Neural progenitor cell (in vitro differentiated cells): ENCODE measurements at regions not wholly inside any gene's neighbourhood (a gene's known extent, or its start where the extent isn't known, plus 50 kb on each side); places are given as distances from the start of the nearest gene placed in this dataset.

Experiments
- DNase-seq: peaks from one replicate; pipeline ENCODE4 v3.0.0-alpha.2; 2016; ENCODE audit warnings: low spot score
- H2AFZ ChIP-seq: fragments of 200-600 bp; sonication (generic); replicated peaks from 2 replicates; pipeline ENCODE4 v1.6.1; 2016; ENCODE audit warnings: antibody characterized with exemption
- H3F3A ChIP-seq: fragments of 200-600 bp; sonication (generic); 2 replicates; pipeline ENCODE4 v1.6.1; 2016; ENCODE audit warnings: antibody characterized with exemption, low read depth
- H3K27ac ChIP-seq: fragments of 200-600 bp; sonication (generic); 2 replicates; pipeline ENCODE4 v1.5.1; 2016; ENCODE audit warnings: mild to moderate bottlenecking
- H3K27me3 ChIP-seq: fragments of 200-600 bp; sonication (generic); 2 replicates; pipeline ENCODE4 v1.6.1; 2016; ENCODE audit warnings: mild to moderate bottlenecking, moderate library complexity
- H3K36me3 ChIP-seq: fragments of 200-600 bp; sonication (generic); 2 replicates; pipeline ENCODE4 v1.5.1; 2016
- H3K4me1 ChIP-seq: fragments of 200-600 bp; sonication (generic); 2 replicates; pipeline ENCODE4 v1.6.1; 2016; ENCODE audit warnings: mixed run types
- H3K4me2 ChIP-seq: fragments of 200-600 bp; sonication (generic); 2 replicates; pipeline ENCODE4 v1.6.1; 2016
- H3K4me3 ChIP-seq: fragments of 200-600 bp; sonication (generic); 2 replicates; pipeline ENCODE4 v1.5.1; 2016
- H3K79me2 ChIP-seq: fragments of 200-600 bp; sonication (generic); 2 replicates; pipeline ENCODE4 v1.6.1; 2016; ENCODE audit warnings: low read depth
- H3K9ac ChIP-seq: fragments of 200-600 bp; sonication (generic); 2 replicates; pipeline ENCODE4 v1.6.1; 2016
- H3K9me3 ChIP-seq: fragments of 200-600 bp; sonication (generic); 2 replicates; pipeline ENCODE4 v1.5.1; 2016; ENCODE audit warnings: low read depth
- H4K20me1 ChIP-seq: fragments of 200-600 bp; sonication (generic); 2 replicates; pipeline ENCODE4 v1.6.1; 2016; ENCODE audit warnings: low read depth
- H3K27ac Mint-ChIP-seq: 3 replicates; pipeline ENCODE4 v1.8.0; 2021; ENCODE audit warnings: mixed read lengths
- H3K27me3 Mint-ChIP-seq: 2 replicates; pipeline ENCODE4 v1.8.0; 2022; ENCODE audit warnings: low read depth, mild to moderate bottlenecking, inconsistent platforms, moderate library complexity, mixed read lengths; ENCODE audit not compliant: insufficient read depth
- H3K36me3 Mint-ChIP-seq: 3 replicates; pipeline ENCODE4 v1.8.0; 2021; ENCODE audit warnings: mixed read lengths
- H3K4me1 Mint-ChIP-seq: 3 replicates; pipeline ENCODE4 v1.8.0; 2021; ENCODE audit warnings: mixed read lengths
- H3K4me3 Mint-ChIP-seq: 3 replicates; pipeline ENCODE4 v1.8.0; 2021; ENCODE audit warnings: mild to moderate bottlenecking, moderate library complexity, mixed read lengths
- H3K9me3 Mint-ChIP-seq: 3 replicates; pipeline ENCODE4 v1.8.0; 2020; ENCODE audit warnings: mixed read lengths
- CTCF ChIP-seq: fragments of 200-600 bp; sonication (generic); IDR thresholded peaks from 2 replicates; pipeline ENCODE4 v1.5.1; 2017; ENCODE audit warnings: antibody characterized with exemption, mild to moderate bottlenecking
- EZH2 ChIP-seq: fragments of 200-600 bp; sonication (generic); IDR thresholded peaks from 2 replicates; pipeline ENCODE4 v1.6.1; 2017; ENCODE audit warnings: antibody characterized with exemption, mild to moderate bottlenecking, moderate library complexity
- EZH2phosphoT487 ChIP-seq: fragments of 200-600 bp; sonication (generic); IDR thresholded peaks from 2 replicates; pipeline ENCODE4 v1.6.1; 2017; ENCODE audit warnings: antibody characterized with exemption

- Histone ChIP-seq H3F3A (no peaks in the 10 kb centered on the region), H3K27me3 (no peaks in the 10 kb centered on the region), H3K36me3 (no peaks in the 10 kb centered on the region), H2AFZ (peak overlapping the region; percentile 22), H3K4me1 (no peaks in the 10 kb centered on the region), H3K27ac (no peak overlapping the region), H3K9me3 (no peaks in the 10 kb centered on the region), H3K4me3 (no peak overlapping the region), H3K79me2 (no peaks in the 10 kb centered on the region), H4K20me1 (no peaks in the 10 kb centered on the region), H3K9ac (no peak overlapping the region), H3K4me2 (no peak overlapping the region)
- H3K36me3 Mint-ChIP-seq, result no peaks in the 10 kb centered on the region
- H3K4me3 Mint-ChIP-seq, result no peak overlapping the region
- H3K9me3 Mint-ChIP-seq, result no peaks in the 10 kb centered on the region
- DNase-seq, result no peak
- peaks cover 4% of the 10 kb centered on the region for H3K27me3 Mint-ChIP-seq
- no peaks in the 10 kb centered on the region for H3K4me1 Mint-ChIP-seq
- no peak overlapping the region for H3K27ac Mint-ChIP-seq
- TF ChIP-seq EZH2 (no peak), CTCF (no peak), EZH2phosphoT487 (no peak)
Measured at GRCh38 chr21:35372201-35372600, 323.1 kb upstream of the RUNX1 start.

GRCh38 chr21:35370671-35371070 lies 321.6 kb upstream of the RUNX1 start:
- Histone ChIP-seq H3K27me3 (no peaks in the 10 kb centered on the region), H3K9ac (no peak overlapping the region)
- H3K4me3 Mint-ChIP-seq, result no peak overlapping the region

GRCh38 chr21:35370071-35370470 lies 321.0 kb upstream of the RUNX1 start:
- H3F3A ChIP-seq, result no peaks in the 10 kb centered on the region
- H3K4me1 ChIP-seq, result no peaks in the 10 kb centered on the region
- TF ChIP-seq EZH2, result no peak
- no peak for TF ChIP-seq EZH2phosphoT487
- TF ChIP-seq CTCF, result no peak
- no peak overlapping the region for H3K9ac ChIP-seq
- H3K9me3 Mint-ChIP-seq, result no peaks in the 10 kb centered on the region
- no peaks in the 10 kb centered on the region for H3K79me2 ChIP-seq
- H3K9me3 ChIP-seq, result no peaks in the 10 kb centered on the region
- H4K20me1 ChIP-seq, result no peaks in the 10 kb centered on the region
- DNase-seq, result no peak
- H3K4me1 Mint-ChIP-seq, result no peaks in the 10 kb centered on the region
- H3K36me3 Mint-ChIP-seq, result no peaks in the 10 kb centered on the region
- H3K4me2 ChIP-seq, result no peak overlapping the region
- peaks cover 4% of the 10 kb centered on the region for H3K27me3 Mint-ChIP-seq
- H3K4me3 ChIP-seq, result no peak overlapping the region
- H3K27me3 ChIP-seq, result no peaks in the 10 kb centered on the region
- H3K27ac ChIP-seq, result no peak overlapping the region
- H3K4me3 Mint-ChIP-seq, result no peak overlapping the region
- no peak overlapping the region for H2AFZ ChIP-seq
- H3K27ac Mint-ChIP-seq, result no peak overlapping the region
- H3K36me3 ChIP-seq, result no peaks in the 10 kb centered on the region

More at GRCh38 chr21:35370671-35371070, 321.6 kb upstream of the RUNX1 start:
- Histone ChIP-seq H3K36me3 (no peaks in the 10 kb centered on the region), H3K4me1 (no peaks in the 10 kb centered on the region), H2AFZ (no peak overlapping the region), H4K20me1 (no peaks in the 10 kb centered on the region), H3K79me2 (no peaks in the 10 kb centered on the region), H3K4me3 (no peak overlapping the region), H3K9me3 (no peaks in the 10 kb centered on the region), H3K27ac (no peak overlapping the region), H3F3A (no peaks in the 10 kb centered on the region), H3K4me2 (no peak overlapping the region)
- H3K27ac Mint-ChIP-seq, result no peak overlapping the region
- H3K36me3 Mint-ChIP-seq, result no peaks in the 10 kb centered on the region
- H3K9me3 Mint-ChIP-seq, result no peaks in the 10 kb centered on the region
- H3K27me3 Mint-ChIP-seq, result peaks cover 4% of the 10 kb centered on the region
- no peaks in the 10 kb centered on the region for H3K4me1 Mint-ChIP-seq
- no peak for TF ChIP-seq EZH2
- no peak for TF ChIP-seq EZH2phosphoT487
- TF ChIP-seq CTCF, result no peak
- no peak for DNase-seq

- no peak overlapping the region for H3K4me2 ChIP-seq
- no peak overlapping the region for H3K27ac Mint-ChIP-seq
- DNase-seq, result no peak
- no peaks in the 10 kb centered on the region for H3K36me3 Mint-ChIP-seq
- no peaks in the 10 kb centered on the region for H3K4me1 Mint-ChIP-seq
- H3K9me3 Mint-ChIP-seq, result no peaks in the 10 kb centered on the region
- H4K20me1 ChIP-seq, result no peaks in the 10 kb centered on the region
- no peak overlapping the region for H3K27ac ChIP-seq
- peaks cover 7% of the 10 kb centered on the region for H3K27me3 Mint-ChIP-seq
- TF ChIP-seq EZH2phosphoT487 (no peak), EZH2 (no peak), CTCF (no peak)
- no peaks in the 10 kb centered on the region for H3K27me3 ChIP-seq
- H3K4me3 Mint-ChIP-seq, result no peak overlapping the region
- H3K9me3 ChIP-seq, result no peaks in the 10 kb centered on the region
- H3K4me1 ChIP-seq, result no peaks in the 10 kb centered on the region
- no peak overlapping the region for H2AFZ ChIP-seq
- no peaks in the 10 kb centered on the region for H3K79me2 ChIP-seq
- no peaks in the 10 kb centered on the region for H3K36me3 ChIP-seq
- H3F3A ChIP-seq, result no peaks in the 10 kb centered on the region
- no peak overlapping the region for H3K4me3 ChIP-seq
- no peak overlapping the region for H3K9ac ChIP-seq
Measured at GRCh38 chr21:35368326-35368725, 319.2 kb upstream of the RUNX1 start.
